Neural cell (in vitro differentiated cells): ENCODE measurements at regions not wholly inside any gene's neighbourhood (a gene's known extent, or its start where the extent isn't known, plus 50 kb on each side); places are given as distances from the start of the nearest gene placed in this dataset.

Experiments used
- EP300 ChIP-seq: fragments of 450-650 bp; conservative IDR thresholded peaks from 2 replicates; pipeline ENCODE4 v1.6.1; 2014; ENCODE audit warnings: antibody characterized with exemption, mild to moderate bottlenecking, moderate library complexity; ENCODE audit not compliant: poor library complexity, severe bottlenecking
- EZH2 ChIP-seq: fragments of 200-600, 300-800 bp; shearing (Covaris generic), sonication (generic); IDR thresholded peaks from 2 replicates; pipeline ENCODE4 v1.6.1; 2014; ENCODE audit warnings: antibody characterized with exemption, low read length, borderline replicate concordance, mild to moderate bottlenecking; ENCODE audit not compliant: insufficient read depth, poor library complexity, severe bottlenecking
- MXI1 ChIP-seq: fragments of 450-650 bp; conservative IDR thresholded peaks from 2 replicates; pipeline ENCODE4 v1.6.1; 2014; ENCODE audit warnings: antibody characterized with exemption, mild to moderate bottlenecking; ENCODE audit not compliant: poor library complexity, severe bottlenecking
- POLR2AphosphoS5 ChIP-seq: IDR thresholded peaks from 2 replicates; pipeline ENCODE4 v1.6.1; 2012
- RAD21 ChIP-seq: fragments of 450-650 bp; conservative IDR thresholded peaks from 2 replicates; pipeline ENCODE4 v1.6.1; 2014; ENCODE audit warnings: antibody characterized with exemption, mild to moderate bottlenecking, moderate library complexity
- SMC3 ChIP-seq: fragments of 450-650 bp; conservative IDR thresholded peaks from 2 replicates; pipeline ENCODE4 v1.6.1; 2014; ENCODE audit warnings: antibody characterized with exemption, mild to moderate bottlenecking, moderate library complexity; ENCODE audit not compliant: poor library complexity
- TF ChIP-seq, protein P1 (sequence below): fragments of 450-650 bp; IDR thresholded peaks from 2 replicates; pipeline ENCODE4 v1.5.1; 2014; ENCODE audit warnings: antibody characterized with exemption, mild to moderate bottlenecking, moderate library complexity; ENCODE audit not compliant: poor library complexity, severe bottlenecking
- TF ChIP-seq, protein P2 (sequence below): IDR thresholded peaks from 2 replicates; pipeline ENCODE4 v1.6.1; 2012; ENCODE audit warnings: borderline replicate concordance

DNA sequence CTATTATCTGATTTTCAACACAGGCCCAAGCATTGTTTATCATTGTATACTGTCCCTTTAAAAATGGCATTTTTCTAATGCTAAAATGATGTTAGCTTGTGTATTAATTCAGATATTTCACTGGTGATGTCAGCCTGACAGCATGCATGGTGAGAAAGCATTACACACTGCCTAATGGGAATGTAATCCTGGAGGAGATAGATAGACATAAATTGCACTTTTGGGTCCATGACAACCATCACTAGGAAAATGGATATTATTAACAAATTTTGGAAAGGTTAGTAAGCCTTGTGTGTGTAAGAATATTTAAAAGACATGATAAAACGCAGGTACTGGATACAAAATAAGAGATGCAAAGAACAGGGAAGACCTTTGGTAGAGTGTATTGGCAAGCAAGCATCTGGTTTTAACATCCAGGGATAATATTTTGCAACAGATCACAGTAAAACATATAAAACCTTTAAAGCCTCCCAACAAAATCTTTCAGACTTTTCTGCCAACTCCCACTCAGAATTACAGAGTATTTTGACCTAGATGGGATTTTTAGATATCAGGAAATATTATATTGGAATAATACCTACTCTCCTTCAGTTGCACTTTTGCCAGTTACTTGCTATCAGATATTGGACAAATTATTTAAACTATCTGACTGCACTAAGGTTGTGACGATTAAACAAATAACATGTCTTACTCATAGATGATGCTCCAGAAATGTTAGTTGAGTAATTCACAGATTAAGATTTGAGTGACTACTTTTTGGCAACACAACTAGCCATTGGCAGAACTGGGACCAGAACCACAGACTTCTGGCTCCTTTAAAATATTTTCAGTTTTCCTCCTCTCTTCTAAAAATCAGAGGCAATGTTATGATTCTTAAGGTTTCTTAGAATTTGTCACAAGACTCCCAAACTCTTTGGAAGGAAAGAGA lies 291.6 kb upstream of the SEMA3C start:
- TF ChIP-seq, protein P1, sequence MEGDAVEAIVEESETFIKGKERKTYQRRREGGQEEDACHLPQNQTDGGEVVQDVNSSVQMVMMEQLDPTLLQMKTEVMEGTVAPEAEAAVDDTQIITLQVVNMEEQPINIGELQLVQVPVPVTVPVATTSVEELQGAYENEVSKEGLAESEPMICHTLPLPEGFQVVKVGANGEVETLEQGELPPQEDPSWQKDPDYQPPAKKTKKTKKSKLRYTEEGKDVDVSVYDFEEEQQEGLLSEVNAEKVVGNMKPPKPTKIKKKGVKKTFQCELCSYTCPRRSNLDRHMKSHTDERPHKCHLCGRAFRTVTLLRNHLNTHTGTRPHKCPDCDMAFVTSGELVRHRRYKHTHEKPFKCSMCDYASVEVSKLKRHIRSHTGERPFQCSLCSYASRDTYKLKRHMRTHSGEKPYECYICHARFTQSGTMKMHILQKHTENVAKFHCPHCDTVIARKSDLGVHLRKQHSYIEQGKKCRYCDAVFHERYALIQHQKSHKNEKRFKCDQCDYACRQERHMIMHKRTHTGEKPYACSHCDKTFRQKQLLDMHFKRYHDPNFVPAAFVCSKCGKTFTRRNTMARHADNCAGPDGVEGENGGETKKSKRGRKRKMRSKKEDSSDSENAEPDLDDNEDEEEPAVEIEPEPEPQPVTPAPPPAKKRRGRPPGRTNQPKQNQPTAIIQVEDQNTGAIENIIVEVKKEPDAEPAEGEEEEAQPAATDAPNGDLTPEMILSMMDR, result no peak
- TF ChIP-seq, protein P2, sequence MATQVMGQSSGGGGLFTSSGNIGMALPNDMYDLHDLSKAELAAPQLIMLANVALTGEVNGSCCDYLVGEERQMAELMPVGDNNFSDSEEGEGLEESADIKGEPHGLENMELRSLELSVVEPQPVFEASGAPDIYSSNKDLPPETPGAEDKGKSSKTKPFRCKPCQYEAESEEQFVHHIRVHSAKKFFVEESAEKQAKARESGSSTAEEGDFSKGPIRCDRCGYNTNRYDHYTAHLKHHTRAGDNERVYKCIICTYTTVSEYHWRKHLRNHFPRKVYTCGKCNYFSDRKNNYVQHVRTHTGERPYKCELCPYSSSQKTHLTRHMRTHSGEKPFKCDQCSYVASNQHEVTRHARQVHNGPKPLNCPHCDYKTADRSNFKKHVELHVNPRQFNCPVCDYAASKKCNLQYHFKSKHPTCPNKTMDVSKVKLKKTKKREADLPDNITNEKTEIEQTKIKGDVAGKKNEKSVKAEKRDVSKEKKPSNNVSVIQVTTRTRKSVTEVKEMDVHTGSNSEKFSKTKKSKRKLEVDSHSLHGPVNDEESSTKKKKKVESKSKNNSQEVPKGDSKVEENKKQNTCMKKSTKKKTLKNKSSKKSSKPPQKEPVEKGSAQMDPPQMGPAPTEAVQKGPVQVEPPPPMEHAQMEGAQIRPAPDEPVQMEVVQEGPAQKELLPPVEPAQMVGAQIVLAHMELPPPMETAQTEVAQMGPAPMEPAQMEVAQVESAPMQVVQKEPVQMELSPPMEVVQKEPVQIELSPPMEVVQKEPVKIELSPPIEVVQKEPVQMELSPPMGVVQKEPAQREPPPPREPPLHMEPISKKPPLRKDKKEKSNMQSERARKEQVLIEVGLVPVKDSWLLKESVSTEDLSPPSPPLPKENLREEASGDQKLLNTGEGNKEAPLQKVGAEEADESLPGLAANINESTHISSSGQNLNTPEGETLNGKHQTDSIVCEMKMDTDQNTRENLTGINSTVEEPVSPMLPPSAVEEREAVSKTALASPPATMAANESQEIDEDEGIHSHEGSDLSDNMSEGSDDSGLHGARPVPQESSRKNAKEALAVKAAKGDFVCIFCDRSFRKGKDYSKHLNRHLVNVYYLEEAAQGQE, result peak; percentile 29
- TF ChIP-seq EZH2, result no peak
- TF ChIP-seq SMC3, result no peak
- peak; percentile 78 for TF ChIP-seq POLR2AphosphoS5
- peak; percentile 86 for TF ChIP-seq EP300
- TF ChIP-seq RAD21, result no peak
- no peak for TF ChIP-seq MXI1
